ENCODE measurements at regions not wholly inside any gene's neighbourhood (a gene's known extent, or its start where the extent isn't known, plus 50 kb on each side); places are given as distances from the start of the nearest gene placed in this dataset.
"Not testable (repeated sequence)": the region's sequence is repeated elsewhere in the genome, so short reads cannot be mapped to it uniquely, and the experiment has no call there.

DNA sequence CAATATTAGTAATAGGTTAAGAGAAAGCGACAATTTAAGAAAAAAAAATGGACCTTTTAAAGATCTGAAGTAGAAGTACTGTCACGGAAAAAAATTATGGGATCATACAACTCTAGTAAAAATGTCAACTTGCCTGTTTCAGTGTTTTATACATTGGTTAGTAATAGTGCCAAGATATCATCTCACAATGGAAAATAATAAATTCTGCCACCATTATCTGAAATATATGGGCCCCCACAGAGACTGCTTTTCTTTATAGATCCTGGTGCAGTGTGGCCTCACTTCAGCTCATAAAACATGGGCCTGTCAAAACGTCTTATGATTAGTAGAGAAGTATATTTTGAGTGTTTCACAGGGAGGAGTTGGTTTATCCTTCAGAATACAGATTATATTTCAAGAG is 266.3 kb upstream of the EPHA6 start:
- no peaks in the 10 kb centered on the region for H3K9me2 ChIP-seq (replicated peaks; ENCODE audit: insufficient read depth, low read length)
- TF ChIP-seq EZH2 (optimal IDR thresholded peaks at IDR 0.05; ENCODE audit: low read depth, low read length): no peak
- TF ChIP-seq, protein P1, sequence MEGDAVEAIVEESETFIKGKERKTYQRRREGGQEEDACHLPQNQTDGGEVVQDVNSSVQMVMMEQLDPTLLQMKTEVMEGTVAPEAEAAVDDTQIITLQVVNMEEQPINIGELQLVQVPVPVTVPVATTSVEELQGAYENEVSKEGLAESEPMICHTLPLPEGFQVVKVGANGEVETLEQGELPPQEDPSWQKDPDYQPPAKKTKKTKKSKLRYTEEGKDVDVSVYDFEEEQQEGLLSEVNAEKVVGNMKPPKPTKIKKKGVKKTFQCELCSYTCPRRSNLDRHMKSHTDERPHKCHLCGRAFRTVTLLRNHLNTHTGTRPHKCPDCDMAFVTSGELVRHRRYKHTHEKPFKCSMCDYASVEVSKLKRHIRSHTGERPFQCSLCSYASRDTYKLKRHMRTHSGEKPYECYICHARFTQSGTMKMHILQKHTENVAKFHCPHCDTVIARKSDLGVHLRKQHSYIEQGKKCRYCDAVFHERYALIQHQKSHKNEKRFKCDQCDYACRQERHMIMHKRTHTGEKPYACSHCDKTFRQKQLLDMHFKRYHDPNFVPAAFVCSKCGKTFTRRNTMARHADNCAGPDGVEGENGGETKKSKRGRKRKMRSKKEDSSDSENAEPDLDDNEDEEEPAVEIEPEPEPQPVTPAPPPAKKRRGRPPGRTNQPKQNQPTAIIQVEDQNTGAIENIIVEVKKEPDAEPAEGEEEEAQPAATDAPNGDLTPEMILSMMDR (IDR thresholded peaks at IDR 0.05; ENCODE audit: low read length): no peak
- no peak for TF ChIP-seq EZH2phosphoT487 (IDR thresholded peaks at IDR 0.05; ENCODE audit: low read length)
- H3K9me3 ChIP-seq (replicated peaks; ENCODE audit: insufficient read depth, low read length): no peaks in the 10 kb centered on the region
- no peak for DNase-seq
- no peaks in the 10 kb centered on the region for H4K20me1 ChIP-seq (ENCODE audit: insufficient read depth, low read length)
- H3K4me3 ChIP-seq (ENCODE audit: low read length): no peak overlapping the region
- H3K79me2 ChIP-seq (ENCODE audit: low read length): no peaks in the 10 kb centered on the region
- no peak overlapping the region for H3K9ac ChIP-seq (ENCODE audit: low read length)
- H3K4me2 ChIP-seq (ENCODE audit: low read depth, low read length): no peak overlapping the region
- H3F3A ChIP-seq (ENCODE audit: insufficient read depth, low read length): no peaks in the 10 kb centered on the region
- no peaks in the 10 kb centered on the region for H3K27me3 ChIP-seq (replicated peaks; ENCODE audit: insufficient read depth, low read length)
- no peaks in the 10 kb centered on the region for H3K36me3 ChIP-seq (replicated peaks; ENCODE audit: insufficient read depth, low read length)
- H2AFZ ChIP-seq (ENCODE audit: low read length): no peak overlapping the region
- H3K4me1 ChIP-seq (ENCODE audit: low read length): no peaks in the 10 kb centered on the region
- no peak overlapping the region for H3K27ac ChIP-seq (ENCODE audit: low read length)

- H3K27ac ChIP-seq (ENCODE audit: low read length): no peak overlapping the region
- H2AFZ ChIP-seq (ENCODE audit: low read length): no peak overlapping the region
- H3K9me3 ChIP-seq (replicated peaks; ENCODE audit: insufficient read depth, low read length): no peaks in the 10 kb centered on the region
- no peaks in the 10 kb centered on the region for H3K4me1 ChIP-seq (ENCODE audit: low read length)
- no peak overlapping the region for H3K9ac ChIP-seq (ENCODE audit: low read length)
- H4K20me1 ChIP-seq (ENCODE audit: insufficient read depth, low read length): no peaks in the 10 kb centered on the region
- no peaks in the 10 kb centered on the region for H3K9me2 ChIP-seq (replicated peaks; ENCODE audit: insufficient read depth, low read length)
- H3K4me2 ChIP-seq (ENCODE audit: low read depth, low read length): no peak overlapping the region
- no peaks in the 10 kb centered on the region for H3K36me3 ChIP-seq (replicated peaks; ENCODE audit: insufficient read depth, low read length)
- H3K4me3 ChIP-seq (ENCODE audit: low read length): no peak overlapping the region
- no peak for TF ChIP-seq EZH2phosphoT487 (IDR thresholded peaks at IDR 0.05; ENCODE audit: low read length)
- TF ChIP-seq, protein P1 (IDR thresholded peaks at IDR 0.05; ENCODE audit: low read length): no peak
- TF ChIP-seq EZH2 (optimal IDR thresholded peaks at IDR 0.05; ENCODE audit: low read depth, low read length): no peak
- no peaks in the 10 kb centered on the region for H3K79me2 ChIP-seq (ENCODE audit: low read length)
- DNase-seq: no peak
- H3F3A ChIP-seq (ENCODE audit: insufficient read depth, low read length): no peaks in the 10 kb centered on the region
- H3K27me3 ChIP-seq (replicated peaks; ENCODE audit: insufficient read depth, low read length): no peaks in the 10 kb centered on the region
These were observed 237.5 kb upstream of the EPHA6 start for GRCh38 chr3:96576935-96577334.

GRCh38 chr3:96584066-96584465 is 230.3 kb upstream of the EPHA6 start:
- Histone ChIP-seq H3K27ac (ENCODE audit: low read length) (no peak overlapping the region), H3K4me2 (ENCODE audit: low read depth, low read length) (no peak overlapping the region), H3K9ac (ENCODE audit: low read length) (no peak overlapping the region), H4K20me1 (ENCODE audit: insufficient read depth, low read length) (no peaks in the 10 kb centered on the region), H3K27me3 (replicated peaks; ENCODE audit: insufficient read depth, low read length) (no peaks in the 10 kb centered on the region), H3K9me2 (replicated peaks; ENCODE audit: insufficient read depth, low read length) (no peaks in the 10 kb centered on the region), H3K4me3 (ENCODE audit: low read length) (no peak overlapping the region), H3F3A (ENCODE audit: insufficient read depth, low read length) (no peaks in the 10 kb centered on the region), H3K36me3 (replicated peaks; ENCODE audit: insufficient read depth, low read length) (no peaks in the 10 kb centered on the region), H2AFZ (ENCODE audit: low read length) (no peak overlapping the region), H3K9me3 (replicated peaks; ENCODE audit: insufficient read depth, low read length) (no peaks in the 10 kb centered on the region), H3K79me2 (ENCODE audit: low read length) (no peaks in the 10 kb centered on the region), H3K4me1 (ENCODE audit: low read length) (no peaks in the 10 kb centered on the region)
- TF ChIP-seq EZH2 (optimal IDR thresholded peaks at IDR 0.05; ENCODE audit: low read depth, low read length): no peak
- no peak for TF ChIP-seq EZH2phosphoT487 (IDR thresholded peaks at IDR 0.05; ENCODE audit: low read length)
- TF ChIP-seq, protein P1 (IDR thresholded peaks at IDR 0.05; ENCODE audit: low read length): no peak
- no peak for DNase-seq

DNA sequence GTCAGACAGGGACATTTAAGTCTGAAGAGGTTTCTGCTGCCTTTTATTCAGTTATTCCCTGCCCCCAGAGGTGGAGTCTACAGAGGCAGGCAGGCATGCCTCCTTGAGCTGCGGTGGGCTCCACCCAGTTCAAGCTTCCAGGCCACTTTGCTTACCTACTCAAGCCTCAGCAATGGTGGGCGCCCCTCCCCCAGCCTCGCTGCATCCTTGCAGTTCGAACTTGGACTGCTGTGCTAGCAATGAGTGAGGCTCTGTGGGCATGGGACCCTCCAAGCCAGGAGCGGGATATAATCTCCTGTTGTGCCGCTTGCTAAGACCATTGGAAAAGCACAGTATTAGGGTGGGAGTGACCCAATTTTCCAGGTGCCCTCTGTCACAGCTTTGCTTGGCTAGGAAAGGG is 207.5 kb upstream of the EPHA6 start:
- not testable (repeated sequence) for H3K36me3 ChIP-seq (replicated peaks; ENCODE audit: insufficient read depth, low read length); H3K4me2 ChIP-seq (ENCODE audit: low read depth, low read length); H2AFZ ChIP-seq (ENCODE audit: low read length); H4K20me1 ChIP-seq (ENCODE audit: insufficient read depth, low read length); H3K9me3 ChIP-seq (replicated peaks; ENCODE audit: insufficient read depth, low read length); H3K27me3 ChIP-seq (replicated peaks; ENCODE audit: insufficient read depth, low read length); H3K27ac ChIP-seq (ENCODE audit: low read length); H3K9me2 ChIP-seq (replicated peaks; ENCODE audit: insufficient read depth, low read length); H3K4me1 ChIP-seq (ENCODE audit: low read length); H3K79me2 ChIP-seq (ENCODE audit: low read length); DNase-seq; H3F3A ChIP-seq (ENCODE audit: insufficient read depth, low read length); H3K9ac ChIP-seq (ENCODE audit: low read length); H3K4me3 ChIP-seq (ENCODE audit: low read length)

All from MM.1S (cell line).